Activated CD4-positive, alpha-beta T cell treated with anti-CD3 and anti-CD28 coated beads for 24 hours (primary cell): ENCODE measurements at regions not wholly inside any gene's neighbourhood (a gene's known extent, or its start where the extent isn't known, plus 50 kb on each side); places are given as distances from the start of the nearest gene placed in this dataset.
"Not testable (repeated sequence)": the region's sequence is repeated elsewhere in the genome, so short reads cannot be mapped to it uniquely, and the experiment has no call there.

Experiments used
- DNase-seq, 2 donors: peaks; one replicate each; pipeline ENCODE4 v3.0.0-alpha.2; 2020; ENCODE audit warnings: low read depth in 2 of 2

DNA sequence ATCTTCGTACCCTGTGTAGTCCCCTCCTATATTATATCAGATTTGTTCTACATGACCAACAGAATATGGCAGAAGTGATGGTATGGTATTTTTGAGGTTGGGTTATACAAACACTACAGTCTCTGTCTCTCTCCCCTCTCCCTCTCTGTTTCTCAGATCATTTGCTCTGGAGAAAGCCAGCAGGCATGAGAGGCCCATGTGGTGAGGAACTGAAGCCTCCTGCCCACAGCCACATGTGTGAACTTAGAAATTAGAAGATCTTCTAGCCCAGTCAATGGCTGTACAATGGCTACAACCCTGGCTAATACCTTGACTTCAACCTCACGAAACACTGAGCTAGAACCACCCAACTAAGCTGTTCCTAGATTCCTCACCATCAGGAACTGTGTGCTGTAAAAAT is 250.6 kb downstream of the SMAD2 start:
- no peak for DNase-seq

- no peak for DNase-seq
Measured at GRCh38 chr18:47677952-47678351, 252.5 kb downstream of the SMAD2 start.

GRCh38 chr18:47669815-47670214 is 260.6 kb downstream of the SMAD2 start:
- no peak for DNase-seq

DNA sequence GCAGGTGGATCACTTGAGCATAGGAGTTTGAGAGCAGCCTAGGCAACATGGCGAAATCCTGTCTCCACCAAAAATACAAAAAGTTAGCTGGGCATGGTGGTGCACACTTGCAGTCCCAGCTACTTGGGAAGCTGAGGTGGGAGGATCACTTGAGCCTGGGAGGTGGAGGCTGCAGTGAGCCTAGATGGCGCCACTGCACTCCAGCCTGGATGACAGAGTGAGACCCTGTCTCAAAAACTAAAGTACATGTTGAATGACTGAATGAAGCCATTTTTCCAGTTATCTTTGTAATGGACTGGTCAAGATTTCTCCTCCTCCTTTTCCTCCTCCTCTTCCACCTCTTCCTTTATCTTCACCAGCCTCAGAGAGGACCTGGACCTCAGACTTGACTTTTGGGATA is 272.0 kb downstream of the SMAD2 start:
- no peak for DNase-seq

DNA sequence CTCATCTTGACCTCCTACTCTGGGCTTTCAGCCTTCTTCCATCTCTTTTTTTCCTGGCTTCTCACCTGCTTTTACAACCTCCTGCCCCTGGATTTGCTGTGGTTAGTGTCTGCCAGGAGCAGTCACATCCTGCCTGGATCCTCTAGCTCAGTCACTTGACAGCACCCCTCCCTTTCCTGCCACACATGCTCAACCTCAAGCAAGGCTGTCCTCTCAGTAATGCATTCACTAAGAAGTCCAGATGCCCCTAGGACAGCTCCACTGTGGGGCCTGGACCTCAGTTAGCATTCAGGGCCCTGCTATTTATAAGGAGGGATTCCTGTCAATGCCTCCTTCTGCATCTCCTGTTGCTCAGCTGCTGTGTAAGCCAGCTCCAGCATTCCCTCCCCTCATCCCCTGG is 275.5 kb downstream of the SMAD2 start:
- DNase-seq, result no peak

GRCh38 chr18:47644896-47645295 is 285.6 kb downstream of the SMAD2 start:
- DNase-seq, result no peak

GRCh38 chr18:47637551-47637950 is 292.9 kb downstream of the SMAD2 start:
- DNase-seq, result not testable (repeated sequence)

- DNase-seq, result no peak
Measured at GRCh38 chr18:47635416-47635815, 295.0 kb downstream of the SMAD2 start.

GRCh38 chr18:47632970-47633635 is 297.4 kb downstream of the SMAD2 start:
- no peak for DNase-seq

DNA sequence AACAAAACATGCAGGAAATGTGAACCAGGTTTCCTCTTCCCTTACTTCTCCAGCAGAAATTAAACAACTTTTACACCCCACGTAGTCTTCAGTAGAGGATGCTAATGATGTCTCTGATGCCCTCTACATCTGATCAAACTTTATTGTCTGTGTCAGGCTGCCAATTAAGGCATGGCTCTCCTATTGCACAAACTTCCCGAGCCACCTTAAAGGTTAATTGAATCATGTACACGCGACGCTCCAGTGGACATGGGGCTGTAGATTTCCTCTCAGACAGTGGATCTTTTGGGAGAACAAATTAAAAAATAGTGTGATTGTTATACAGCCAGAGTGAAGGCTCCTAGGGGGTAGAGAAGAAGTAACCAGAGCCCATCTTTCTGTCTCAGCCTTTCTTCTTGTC is 301.6 kb downstream of the SMAD2 start:
- DNase-seq, result no peak

DNA sequence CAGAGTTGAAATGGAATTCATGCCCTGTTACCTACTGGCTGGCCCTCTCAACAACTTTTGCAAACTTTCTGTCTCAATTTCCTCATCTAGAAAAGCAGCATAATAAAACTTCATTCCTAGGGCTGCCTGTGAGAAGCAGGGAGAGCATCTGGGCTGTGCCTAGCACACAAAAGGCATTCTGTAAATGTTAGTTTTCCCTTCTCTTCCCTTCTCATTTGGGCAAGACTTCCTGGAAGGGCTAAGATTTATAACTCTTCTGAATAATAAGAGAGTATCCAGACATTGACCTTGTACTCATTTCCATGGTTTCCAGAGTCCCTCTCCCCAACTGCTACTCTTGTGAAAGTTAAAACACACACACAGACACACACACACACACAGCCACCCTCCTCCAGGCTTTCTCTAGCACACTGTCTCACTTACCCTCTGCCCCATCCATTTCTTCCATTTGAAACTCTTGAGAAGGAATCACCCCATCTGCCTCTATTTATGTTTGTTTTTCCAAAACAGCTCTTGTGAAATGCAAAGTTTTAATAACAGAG is 302.1 kb downstream of the SMAD2 start:
- DNase-seq, result no peak

GRCh38 chr18:47627030-47627429 is 303.4 kb downstream of the SMAD2 start:
- DNase-seq, result no peak

DNA sequence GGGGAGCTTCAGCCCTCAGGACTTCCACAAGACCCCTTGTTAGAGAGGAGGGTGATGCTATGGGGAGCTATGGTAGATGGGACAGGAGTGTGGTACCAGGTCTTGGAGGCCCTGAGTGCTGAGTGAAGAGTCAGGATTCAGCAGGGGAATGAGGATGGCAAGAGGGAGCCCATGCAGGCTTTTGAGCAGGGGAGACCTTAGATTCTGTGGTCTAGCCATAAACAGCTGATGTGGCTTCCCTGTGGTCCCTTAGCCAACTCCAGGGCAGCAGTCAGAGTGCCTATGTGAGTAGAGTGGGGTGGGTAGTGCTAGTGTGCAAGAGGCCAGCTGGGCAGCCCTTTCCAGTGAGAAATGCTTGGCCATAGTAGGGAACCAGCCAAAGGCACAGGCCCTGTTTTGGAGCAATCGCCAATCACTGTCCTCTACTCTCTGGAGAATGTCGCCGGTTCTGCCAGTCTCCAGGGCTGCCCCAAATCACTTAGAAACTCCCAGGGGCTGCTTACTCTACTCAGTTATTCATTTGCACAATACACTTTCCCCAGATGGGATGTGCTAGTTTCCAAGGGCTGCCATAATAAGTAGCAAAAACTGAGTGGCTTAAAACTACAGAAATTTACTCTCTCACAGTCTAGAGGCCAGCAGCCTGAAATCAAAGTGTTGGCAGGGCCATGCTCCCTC is 310.5 kb downstream of the SMAD2 start:
- DNase-seq, result no peak

DNA sequence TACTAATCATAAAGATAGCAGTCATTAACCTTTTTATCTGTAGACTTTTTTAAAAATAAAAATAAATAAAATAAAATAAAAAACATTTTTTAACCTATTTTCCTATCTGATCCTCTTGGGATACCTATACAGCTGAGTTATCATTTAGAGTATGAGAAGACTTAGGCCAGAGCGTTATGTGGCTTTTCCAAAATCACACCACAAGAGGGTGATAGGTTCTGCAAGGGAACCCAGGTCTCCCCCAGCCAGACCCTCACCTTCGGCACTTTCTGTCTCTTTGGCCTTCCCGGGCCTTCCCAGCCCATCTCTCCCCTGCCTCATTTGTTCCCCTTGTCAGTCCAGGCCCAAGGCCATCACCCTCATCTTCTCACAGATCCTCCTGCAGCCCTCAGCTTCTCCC is 311.7 kb downstream of the SMAD2 start:
- no peak for DNase-seq

DNA sequence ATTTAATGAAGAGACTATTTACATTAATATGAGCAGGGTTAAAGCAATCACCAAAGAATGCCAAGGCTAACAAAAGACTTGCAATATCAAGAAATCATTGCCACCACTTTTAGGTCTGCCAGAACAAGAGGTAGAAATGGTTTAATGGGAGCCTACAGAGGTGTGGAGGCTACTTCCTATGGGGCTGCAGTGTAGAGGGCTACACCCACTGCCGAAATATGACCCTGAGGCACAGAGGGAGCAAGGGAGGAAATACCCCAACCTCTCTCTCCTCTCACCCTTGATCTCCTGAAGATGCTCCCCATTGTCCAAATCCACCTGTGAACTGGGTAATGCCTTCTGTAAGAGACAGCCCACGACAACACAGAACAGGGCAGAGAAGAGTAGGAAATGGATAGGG is 315.4 kb downstream of the SMAD2 start:
- DNase-seq, result no peak

- no peak for DNase-seq
Measured at GRCh38 chr18:47613929-47614328, 316.5 kb downstream of the SMAD2 start.

DNA sequence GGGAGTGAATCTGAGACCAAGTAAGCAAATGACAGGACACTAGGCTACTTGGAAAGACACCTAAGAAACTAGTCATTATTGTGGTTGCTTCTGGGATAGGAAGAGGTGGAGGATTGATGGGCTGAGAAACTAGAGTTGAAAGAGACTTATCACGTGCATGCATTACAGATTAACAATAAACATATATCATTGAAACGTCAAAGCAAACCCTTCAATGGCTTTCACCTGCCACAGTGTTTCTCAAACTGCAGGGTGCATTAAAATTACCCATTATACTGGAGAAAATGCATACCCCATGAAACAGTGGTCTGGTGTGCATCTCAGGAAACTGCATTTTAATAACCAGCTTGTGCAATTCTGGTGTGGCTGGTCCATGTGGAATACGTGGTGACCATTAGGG is 318.8 kb downstream of the SMAD2 start:
- DNase-seq, result no peak

DNA sequence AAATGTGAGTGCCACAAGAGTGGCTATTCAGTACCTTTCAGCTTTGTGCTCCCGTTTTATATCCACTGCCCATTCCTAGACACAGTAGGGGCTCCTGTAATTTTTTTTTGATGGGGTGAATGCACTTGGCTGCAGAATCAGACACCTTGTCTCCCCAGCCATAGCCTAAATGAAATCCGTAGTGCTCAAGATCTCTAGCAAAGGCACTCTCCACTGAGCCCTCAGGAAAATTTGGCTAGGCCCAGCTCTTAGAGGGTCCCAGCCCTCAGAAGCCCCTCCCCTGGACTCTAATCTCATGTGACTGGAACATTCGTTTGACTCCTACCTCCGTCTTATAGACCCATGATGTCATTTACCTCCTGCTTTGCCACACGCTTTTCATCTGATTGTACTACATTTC is 323.9 kb downstream of the SMAD2 start:
- no peak for DNase-seq

DNA sequence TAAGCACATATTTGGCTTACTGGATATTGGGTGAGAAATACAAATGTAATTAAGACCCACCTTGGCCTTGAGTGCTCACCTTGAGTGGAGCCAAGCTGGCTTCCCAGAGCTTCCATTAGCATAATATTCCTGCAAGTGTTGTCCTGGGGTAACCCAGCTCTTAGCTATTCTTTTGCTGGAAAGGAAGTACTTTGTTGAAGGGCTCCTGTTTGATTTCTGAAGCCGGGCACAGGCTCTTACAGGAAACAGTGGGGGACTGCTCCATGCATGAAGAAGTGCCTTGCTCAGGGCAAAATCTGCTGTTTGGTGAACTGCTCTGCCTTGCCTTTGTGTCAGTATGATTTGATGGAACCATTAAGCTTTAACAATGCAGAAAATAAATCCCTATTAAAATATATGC is 325.4 kb downstream of the SMAD2 start:
- DNase-seq, result no peak

DNA sequence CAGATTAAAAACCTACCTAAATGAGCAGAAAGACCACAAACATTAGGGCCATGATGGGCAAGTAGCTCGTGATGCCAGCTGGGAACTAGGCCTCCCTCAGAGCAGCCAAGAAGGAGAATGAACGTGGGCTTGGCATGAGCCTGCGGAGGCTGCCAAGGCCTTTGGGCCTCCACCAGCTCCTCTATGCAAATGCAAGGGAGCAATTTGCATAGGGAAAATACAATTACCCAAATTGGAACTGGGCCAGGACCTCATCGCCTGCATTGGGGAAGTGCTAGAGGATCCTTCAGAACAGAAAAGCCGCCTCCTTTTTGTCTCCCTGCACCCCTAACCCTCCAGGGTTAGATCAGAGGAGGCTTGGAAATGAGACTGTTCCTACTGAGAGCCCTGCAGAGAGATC is 326.4 kb downstream of the SMAD2 start:
- DNase-seq, result no peak

- DNase-seq, result no peak
Measured at GRCh38 chr18:47603158-47603557, 327.3 kb downstream of the SMAD2 start.

DNA sequence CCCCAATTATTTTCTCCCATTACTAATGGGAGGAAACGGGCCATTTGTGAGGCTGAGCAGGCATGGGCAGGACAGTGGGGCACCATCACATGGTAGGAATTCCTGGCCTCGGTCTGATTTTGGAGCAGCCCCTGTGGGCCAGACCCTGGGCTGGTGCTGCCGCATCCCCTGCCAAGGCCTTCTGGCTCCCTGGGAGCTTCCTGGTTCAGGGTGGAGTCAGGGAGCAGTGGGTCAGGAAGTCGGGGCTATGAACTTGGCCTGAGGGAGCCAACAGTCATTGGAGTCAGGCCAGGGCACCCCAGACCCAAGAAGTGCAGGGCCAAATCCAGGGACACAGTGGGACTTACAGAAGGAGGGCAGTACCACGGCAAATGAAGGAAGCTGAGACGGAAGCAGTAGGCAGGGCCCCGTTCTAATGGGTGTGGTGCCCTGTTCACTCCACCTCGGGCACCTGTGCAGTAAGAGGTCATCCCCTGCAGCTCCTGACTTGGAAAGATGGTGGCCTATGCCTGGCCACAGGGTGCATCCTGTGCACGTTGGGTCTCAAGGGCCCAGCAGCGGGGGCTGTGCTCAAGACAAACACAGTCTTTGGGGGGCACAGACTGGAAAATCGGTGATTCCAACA is 328.1 kb downstream of the SMAD2 start:
- DNase-seq, result no peak
